ENCODE measurements at regions not wholly inside any gene's neighbourhood (a gene's known extent, or its start where the extent isn't known, plus 50 kb on each side); places are given as distances from the start of the nearest gene placed in this dataset.

DNA sequence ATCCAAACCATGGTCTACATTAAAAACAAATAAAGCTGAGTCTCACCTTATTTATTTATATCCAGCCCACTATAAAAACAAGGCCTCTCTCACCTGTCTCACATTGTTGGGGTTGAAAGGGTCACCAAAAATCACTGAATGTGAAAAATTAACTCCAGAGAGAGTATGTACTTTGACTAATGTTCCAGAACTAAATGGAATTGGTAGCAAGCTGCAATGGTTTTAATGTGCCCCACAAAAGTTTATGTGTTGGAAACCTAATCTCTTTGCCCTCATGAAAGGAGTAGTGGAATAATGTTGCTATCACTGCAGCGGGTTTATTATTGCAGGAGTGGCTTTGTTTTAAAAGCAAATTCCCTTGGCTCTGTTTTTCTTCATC, 230.3 kb downstream of the LTN1 start:
- no peak overlapping the region for H3K23ac ChIP-seq (ENCODE audit: low read length)
- no peak overlapping the region for H2BK12ac ChIP-seq (ENCODE audit: low read length)
- WGBS (ENCODE audit: extremely low coverage, insufficient coverage, insufficient read length), result no CpG with 5 or more reads among the region's 1 CpG
- DNase-seq, result no peak
- no peak overlapping the region for H4K12ac ChIP-seq (ENCODE audit: low read depth, low read length)
- H3K4me2 ChIP-seq (ENCODE audit: low read length), result no peak overlapping the region
- no peak overlapping the region for H4K91ac ChIP-seq (ENCODE audit: low read depth, low read length)
- H3K79me1 ChIP-seq (ENCODE audit: low read length), result no peaks in the 10 kb centered on the region
- no peak overlapping the region for H3K27ac ChIP-seq (ENCODE audit: low read depth, low read length)
- H4K8ac ChIP-seq (ENCODE audit: low read depth, low read length), result no peak overlapping the region
- H3K36me3 ChIP-seq (ENCODE audit: control insufficient read depth in 1 of 2, insufficient read depth in 2 of 2, low read length in 2 of 2), result no peaks in the 10 kb centered on the region
- H3K18ac ChIP-seq (ENCODE audit: low read length), result no peak overlapping the region
- no peaks in the 10 kb centered on the region for H3K79me2 ChIP-seq (ENCODE audit: control insufficient read depth, insufficient read depth, low read length, poor library complexity)
- H3K14ac ChIP-seq (ENCODE audit: low read length), result no peak overlapping the region
- H3K4ac ChIP-seq (ENCODE audit: low read depth, low read length), result no peak overlapping the region
- no peak overlapping the region for H2BK120ac ChIP-seq (ENCODE audit: insufficient read depth, low read length, poor library complexity)
- H3K9me3 ChIP-seq (ENCODE audit: insufficient read depth, low read depth, low read length), result no peaks in the 10 kb centered on the region
- H3K27me3 ChIP-seq (ENCODE audit: insufficient read depth, low read length), result no peaks in the 10 kb centered on the region
- no peak overlapping the region for H3K9ac ChIP-seq (ENCODE audit: low read length)
- no peaks in the 10 kb centered on the region for H3K4me1 ChIP-seq (ENCODE audit: control insufficient read depth in 1 of 2, insufficient read depth in 2 of 2, low read length in 2 of 2)
- no peak overlapping the region for H3K4me3 ChIP-seq (ENCODE audit: low read depth, low read length)
- H2BK5ac ChIP-seq (ENCODE audit: low read depth, low read length, poor library complexity), result no peak overlapping the region
- H2AFZ ChIP-seq (ENCODE audit: insufficient read depth, low read length, poor library complexity), result no peak overlapping the region
- no peak overlapping the region for H2AK5ac ChIP-seq (ENCODE audit: low read length)

DNA sequence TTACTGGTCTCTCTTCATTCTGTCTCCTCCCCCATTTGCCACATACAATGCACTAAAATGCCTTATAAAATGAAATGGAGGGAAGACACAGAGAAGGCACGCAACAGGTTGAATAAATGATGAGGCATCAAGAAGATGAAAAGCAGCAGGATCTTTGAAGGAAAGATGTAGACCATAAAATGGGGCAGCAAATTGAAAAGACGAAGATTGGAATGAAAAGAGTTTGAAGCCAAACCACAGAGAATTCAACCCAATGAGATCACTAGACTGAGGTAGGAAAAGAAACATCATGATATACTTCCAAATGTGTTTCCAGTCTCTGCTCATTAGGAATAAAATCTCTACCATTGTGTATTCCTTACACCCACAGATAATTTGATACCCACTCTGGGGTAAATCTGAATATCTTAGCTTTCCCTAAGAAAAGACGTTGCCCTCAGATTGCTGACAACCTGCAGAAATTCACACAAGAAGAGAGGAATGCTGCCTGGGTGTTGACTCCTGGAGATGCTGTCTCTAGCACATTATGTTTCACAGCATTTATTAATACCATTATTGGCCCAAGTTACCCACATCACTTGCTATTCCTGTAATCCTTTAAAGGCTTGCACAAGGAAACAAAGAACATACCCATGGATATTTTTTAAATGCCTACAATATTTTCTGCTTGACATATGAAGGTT, 230.9 kb downstream of the LTN1 start:
- no peak overlapping the region for H4K91ac ChIP-seq (ENCODE audit: low read depth, low read length)
- no peak for DNase-seq
- no CpG with 5 or more reads among the region's 3 CpGs for WGBS (ENCODE audit: extremely low coverage, insufficient coverage, insufficient read length)
- H3K27ac ChIP-seq (ENCODE audit: low read depth, low read length), result no peak overlapping the region
- H3K18ac ChIP-seq (ENCODE audit: low read length), result no peak overlapping the region
- H3K36me3 ChIP-seq (ENCODE audit: control insufficient read depth in 1 of 2, insufficient read depth in 2 of 2, low read length in 2 of 2), result no peaks in the 10 kb centered on the region
- H3K79me2 ChIP-seq (ENCODE audit: control insufficient read depth, insufficient read depth, low read length, poor library complexity), result no peaks in the 10 kb centered on the region
- no peaks in the 10 kb centered on the region for H3K79me1 ChIP-seq (ENCODE audit: low read length)
- no peaks in the 10 kb centered on the region for H3K27me3 ChIP-seq (ENCODE audit: insufficient read depth, low read length)
- no peak overlapping the region for H3K4me3 ChIP-seq (ENCODE audit: low read depth, low read length)
- no peak overlapping the region for H2AFZ ChIP-seq (ENCODE audit: insufficient read depth, low read length, poor library complexity)
- no peak overlapping the region for H3K4ac ChIP-seq (ENCODE audit: low read depth, low read length)
- no peak overlapping the region for H3K23ac ChIP-seq (ENCODE audit: low read length)
- no peak overlapping the region for H3K14ac ChIP-seq (ENCODE audit: low read length)
- no peaks in the 10 kb centered on the region for H3K9me3 ChIP-seq (ENCODE audit: insufficient read depth, low read depth, low read length)
- no peak overlapping the region for H4K12ac ChIP-seq (ENCODE audit: low read depth, low read length)
- no peak overlapping the region for H3K9ac ChIP-seq (ENCODE audit: low read length)
- no peak overlapping the region for H4K8ac ChIP-seq (ENCODE audit: low read depth, low read length)
- no peak overlapping the region for H2BK12ac ChIP-seq (ENCODE audit: low read length)
- no peak overlapping the region for H2BK120ac ChIP-seq (ENCODE audit: insufficient read depth, low read length, poor library complexity)
- no peak overlapping the region for H2BK5ac ChIP-seq (ENCODE audit: low read depth, low read length, poor library complexity)
- H2AK5ac ChIP-seq (ENCODE audit: low read length), result no peak overlapping the region
- H3K4me1 ChIP-seq (ENCODE audit: control insufficient read depth in 1 of 2, insufficient read depth in 2 of 2, low read length in 2 of 2), result no peaks in the 10 kb centered on the region
- no peak overlapping the region for H3K4me2 ChIP-seq (ENCODE audit: low read length)

DNA sequence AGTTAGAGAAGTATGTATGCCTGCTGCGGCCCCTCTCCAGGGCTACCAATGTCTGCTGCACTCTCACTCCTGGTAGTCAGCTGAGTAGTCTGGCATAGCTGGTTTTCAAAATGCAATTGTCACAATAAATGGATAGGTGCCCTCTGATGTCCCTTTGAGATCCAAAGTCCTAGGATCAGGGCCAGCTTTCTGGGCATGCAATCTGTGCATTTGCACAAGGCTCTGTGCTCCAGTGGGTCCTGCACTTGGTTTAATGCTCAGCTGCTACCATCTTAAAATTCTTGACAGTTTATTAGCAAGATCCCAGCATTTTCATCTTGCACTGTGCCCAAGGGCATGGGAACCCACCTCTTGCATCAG, 233.8 kb downstream of the LTN1 start:
- H3K27me3 ChIP-seq (ENCODE audit: insufficient read depth, low read length), result no peaks in the 10 kb centered on the region
- no peaks in the 10 kb centered on the region for H3K9me3 ChIP-seq (ENCODE audit: insufficient read depth, low read depth, low read length)
- no peak overlapping the region for H2BK5ac ChIP-seq (ENCODE audit: low read depth, low read length, poor library complexity)
- H3K79me1 ChIP-seq (ENCODE audit: low read length), result peaks cover 2% of the 10 kb centered on the region
- no peak overlapping the region for H3K23ac ChIP-seq (ENCODE audit: low read length)
- H3K4ac ChIP-seq (ENCODE audit: low read depth, low read length), result no peak overlapping the region
- H3K36me3 ChIP-seq (ENCODE audit: control insufficient read depth in 1 of 2, insufficient read depth in 2 of 2, low read length in 2 of 2), result no peaks in the 10 kb centered on the region
- H4K12ac ChIP-seq (ENCODE audit: low read depth, low read length), result no peak overlapping the region
- H2BK12ac ChIP-seq (ENCODE audit: low read length), result no peak overlapping the region
- H3K4me3 ChIP-seq (ENCODE audit: low read depth, low read length), result no peak overlapping the region
- no peak overlapping the region for H2AK5ac ChIP-seq (ENCODE audit: low read length)
- no peak for DNase-seq
- no CpG with 5 or more reads among the region's 1 CpG for WGBS (ENCODE audit: extremely low coverage, insufficient coverage, insufficient read length)
- no peak overlapping the region for H4K91ac ChIP-seq (ENCODE audit: low read depth, low read length)
- no peak overlapping the region for H2BK120ac ChIP-seq (ENCODE audit: insufficient read depth, low read length, poor library complexity)
- H3K79me2 ChIP-seq (ENCODE audit: control insufficient read depth, insufficient read depth, low read length, poor library complexity), result no peaks in the 10 kb centered on the region
- H4K8ac ChIP-seq (ENCODE audit: low read depth, low read length), result no peak overlapping the region
- no peak overlapping the region for H3K4me2 ChIP-seq (ENCODE audit: low read length)
- no peak overlapping the region for H3K14ac ChIP-seq (ENCODE audit: low read length)
- H3K18ac ChIP-seq (ENCODE audit: low read length), result no peak overlapping the region
- H3K9ac ChIP-seq (ENCODE audit: low read length), result no peak overlapping the region
- H2AFZ ChIP-seq (ENCODE audit: insufficient read depth, low read length, poor library complexity), result no peak overlapping the region
- no peak overlapping the region for H3K27ac ChIP-seq (ENCODE audit: low read depth, low read length)
- no peaks in the 10 kb centered on the region for H3K4me1 ChIP-seq (ENCODE audit: control insufficient read depth in 1 of 2, insufficient read depth in 2 of 2, low read length in 2 of 2)

DNA sequence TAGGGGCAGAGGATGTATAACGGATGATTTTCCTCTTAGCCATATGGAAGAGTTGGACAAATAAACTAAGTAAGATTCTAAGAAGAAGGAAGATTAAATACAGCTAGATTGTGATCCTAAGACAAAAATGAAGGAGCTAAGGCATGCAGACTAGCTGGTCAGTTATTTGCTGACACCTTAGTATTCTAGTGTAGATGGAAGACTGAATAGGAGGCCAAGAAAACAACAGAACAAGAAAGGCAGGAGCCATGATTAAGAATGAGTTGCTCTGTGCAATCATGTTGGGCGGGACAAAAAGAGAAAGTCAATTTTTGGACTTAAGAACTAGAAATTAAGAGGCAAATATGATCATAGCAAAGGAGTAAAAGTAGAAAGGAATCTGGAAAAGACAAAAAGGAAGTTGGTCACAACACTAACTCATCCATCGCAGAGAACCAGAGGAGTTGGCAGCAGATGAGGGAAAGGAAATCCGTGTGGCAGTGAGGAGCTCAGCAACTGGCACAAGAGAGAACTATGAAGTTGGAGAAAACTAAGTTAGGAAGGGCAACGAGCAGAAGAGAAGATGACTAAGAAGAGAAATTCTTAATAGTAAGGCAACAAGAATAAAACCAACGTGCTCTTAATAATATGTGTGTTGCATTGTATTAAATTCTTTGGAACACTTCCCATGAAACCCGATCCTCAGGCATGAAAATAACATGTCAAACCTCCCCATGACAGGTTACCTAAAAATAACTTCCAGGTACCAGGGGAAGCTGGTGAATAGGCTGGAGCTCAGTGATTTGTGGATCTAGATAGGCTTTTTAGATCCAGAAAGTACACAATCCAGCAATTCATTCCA, 234.4 kb downstream of the LTN1 start:
- Histone ChIP-seq H2BK5ac (ENCODE audit: low read depth, low read length, poor library complexity) (no peak overlapping the region), H3K79me2 (ENCODE audit: control insufficient read depth, insufficient read depth, low read length, poor library complexity) (no peaks in the 10 kb centered on the region), H3K23ac (ENCODE audit: low read length) (no peak overlapping the region), H2AK5ac (ENCODE audit: low read length) (no peak overlapping the region), H3K27ac (ENCODE audit: low read depth, low read length) (no peak overlapping the region), H3K4me3 (ENCODE audit: low read depth, low read length) (no peak overlapping the region), H4K8ac (ENCODE audit: low read depth, low read length) (no peak overlapping the region), H3K79me1 (ENCODE audit: low read length) (peaks cover 2% of the 10 kb centered on the region), H3K36me3 (ENCODE audit: control insufficient read depth in 1 of 2, insufficient read depth in 2 of 2, low read length in 2 of 2) (no peaks in the 10 kb centered on the region), H2BK12ac (ENCODE audit: low read length) (no peak overlapping the region), H3K4me1 (ENCODE audit: control insufficient read depth in 1 of 2, insufficient read depth in 2 of 2, low read length in 2 of 2) (no peaks in the 10 kb centered on the region), H4K91ac (ENCODE audit: low read depth, low read length) (no peak overlapping the region), H2AFZ (ENCODE audit: insufficient read depth, low read length, poor library complexity) (no peak overlapping the region), H2BK120ac (ENCODE audit: insufficient read depth, low read length, poor library complexity) (no peak overlapping the region), H3K4me2 (ENCODE audit: low read length) (no peak overlapping the region), H3K9ac (ENCODE audit: low read length) (no peak overlapping the region), H3K4ac (ENCODE audit: low read depth, low read length) (no peak overlapping the region), H3K27me3 (ENCODE audit: insufficient read depth, low read length) (no peaks in the 10 kb centered on the region), H3K9me3 (ENCODE audit: insufficient read depth, low read depth, low read length) (no peaks in the 10 kb centered on the region), H4K12ac (ENCODE audit: low read depth, low read length) (no peak overlapping the region), H3K14ac (ENCODE audit: low read length) (no peak overlapping the region), H3K18ac (ENCODE audit: low read length) (no peak overlapping the region)
- no CpG with 5 or more reads among the region's 7 CpGs for WGBS (ENCODE audit: extremely low coverage, insufficient coverage, insufficient read length)
- no peak for DNase-seq
